G401.6 (cell line): ENCODE measurements at regions not wholly inside any gene's neighbourhood (a gene's known extent, or its start where the extent isn't known, plus 50 kb on each side); places are given as distances from the start of the nearest gene placed in this dataset.

ENCODE experiments used
- FAIRE-seq: peaks from 2 replicates; lab custom pipeline; 2012; peaks lifted over from hg19 to GRCh38; lab: Jason Lieb, UNC

DNA sequence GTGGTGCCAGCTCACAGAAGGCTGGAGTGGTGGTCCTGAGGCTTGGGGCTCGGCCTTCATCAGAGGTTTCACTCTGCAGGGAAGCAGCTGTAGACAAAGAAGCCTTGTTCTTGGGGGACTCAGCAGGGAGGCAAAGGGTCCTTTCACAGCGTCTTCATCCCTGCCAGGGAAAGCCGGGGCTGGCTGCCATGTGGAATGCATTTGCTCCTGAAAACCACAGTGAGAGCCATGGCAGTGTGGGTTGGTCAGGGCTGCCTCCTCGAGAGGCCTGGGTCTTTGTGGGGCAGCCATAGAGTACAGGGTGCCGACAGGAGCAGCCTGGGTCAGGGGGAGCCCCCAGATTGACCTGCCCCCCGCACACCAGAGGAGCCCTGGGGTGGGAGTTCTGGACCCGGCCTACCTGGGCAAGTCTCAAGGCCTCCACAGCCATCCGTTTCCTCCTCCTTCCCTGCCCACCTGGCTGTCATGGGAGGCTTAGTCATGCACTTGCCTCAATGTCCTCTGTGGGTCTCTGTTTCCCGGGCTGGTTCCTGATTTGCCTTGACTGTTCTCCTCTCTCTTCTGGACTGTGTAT lies 144.0 kb downstream of the CDC5L start:
- no peak for FAIRE-seq

DNA sequence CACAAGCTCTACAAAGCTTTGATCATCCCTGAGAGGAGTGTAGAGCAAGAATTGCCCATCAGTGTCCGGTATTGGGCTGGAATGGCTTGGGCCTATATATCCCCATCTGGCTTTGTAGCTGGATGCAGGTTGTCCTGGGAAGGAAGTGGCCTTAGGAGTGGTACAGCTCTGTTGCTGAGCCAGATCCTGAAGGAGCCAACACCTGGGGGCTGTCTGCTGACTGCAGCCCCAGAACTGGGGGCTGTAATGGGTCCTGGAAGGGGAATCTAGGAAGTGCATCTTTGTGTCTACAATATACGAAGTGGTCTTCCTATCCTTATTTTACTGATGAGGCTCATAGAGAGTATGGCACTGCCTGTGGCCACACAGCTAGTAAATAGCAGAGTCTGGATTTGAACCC lies 145.9 kb downstream of the CDC5L start:
- no peak for FAIRE-seq

DNA sequence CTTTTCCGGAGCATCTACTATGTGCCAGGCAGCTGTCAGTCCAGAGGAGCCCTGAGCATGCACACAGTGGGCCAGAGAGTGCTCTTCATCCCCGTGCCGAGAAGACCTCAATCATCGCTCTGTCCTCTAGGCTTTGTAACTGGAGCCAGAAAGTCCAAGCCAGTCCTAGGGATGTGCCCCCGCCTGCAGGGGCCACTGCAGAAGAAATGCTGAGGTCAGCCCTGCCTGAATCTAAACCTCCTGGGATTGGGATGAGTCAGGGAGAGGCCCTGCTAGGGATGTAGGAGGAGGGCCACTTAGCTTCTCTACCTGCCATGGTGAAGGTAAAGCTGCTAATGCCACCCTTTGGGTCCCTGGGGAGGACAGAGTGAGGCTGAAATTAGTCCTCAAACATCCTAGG lies 146.8 kb downstream of the CDC5L start:
- no peak for FAIRE-seq

DNA sequence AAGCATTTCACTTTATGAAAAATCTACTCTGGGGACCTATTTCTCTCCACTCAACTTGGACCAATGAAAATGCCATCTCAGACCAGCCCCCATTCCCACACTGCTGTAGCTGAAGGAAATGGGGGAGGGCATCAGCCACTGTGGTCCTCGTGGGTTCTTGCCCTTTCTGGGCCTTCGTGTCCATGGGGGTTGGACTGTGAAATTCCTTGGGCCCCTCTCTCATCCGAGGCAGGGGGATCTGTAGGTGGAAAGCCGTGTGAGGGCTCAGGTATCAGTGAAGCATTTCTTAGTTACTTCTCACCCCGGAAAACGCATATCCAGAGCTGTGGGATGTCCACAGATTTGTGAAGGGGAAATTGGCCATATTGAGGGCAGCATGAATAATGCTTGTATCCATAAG lies 147.9 kb downstream of the CDC5L start:
- no peak for FAIRE-seq

DNA sequence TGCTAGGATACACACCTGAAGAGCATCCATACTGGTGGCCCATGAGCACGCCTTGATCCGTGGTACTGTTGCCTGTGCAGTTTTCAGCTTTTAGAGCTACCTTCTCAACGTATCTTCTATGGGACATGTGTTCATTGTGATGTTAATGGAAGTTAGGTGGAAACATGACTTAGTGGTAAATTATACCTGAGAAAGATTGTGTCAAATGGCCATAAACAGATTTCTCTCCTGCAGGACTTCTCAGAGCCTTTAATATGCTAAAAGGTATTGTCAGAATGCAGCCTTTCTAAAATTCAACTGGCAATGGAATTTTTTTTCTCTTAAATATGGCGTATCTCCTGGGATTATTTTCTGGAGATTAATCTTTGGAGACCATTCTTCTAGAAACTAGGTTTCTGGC lies 148.5 kb downstream of the CDC5L start:
- no peak for FAIRE-seq

DNA sequence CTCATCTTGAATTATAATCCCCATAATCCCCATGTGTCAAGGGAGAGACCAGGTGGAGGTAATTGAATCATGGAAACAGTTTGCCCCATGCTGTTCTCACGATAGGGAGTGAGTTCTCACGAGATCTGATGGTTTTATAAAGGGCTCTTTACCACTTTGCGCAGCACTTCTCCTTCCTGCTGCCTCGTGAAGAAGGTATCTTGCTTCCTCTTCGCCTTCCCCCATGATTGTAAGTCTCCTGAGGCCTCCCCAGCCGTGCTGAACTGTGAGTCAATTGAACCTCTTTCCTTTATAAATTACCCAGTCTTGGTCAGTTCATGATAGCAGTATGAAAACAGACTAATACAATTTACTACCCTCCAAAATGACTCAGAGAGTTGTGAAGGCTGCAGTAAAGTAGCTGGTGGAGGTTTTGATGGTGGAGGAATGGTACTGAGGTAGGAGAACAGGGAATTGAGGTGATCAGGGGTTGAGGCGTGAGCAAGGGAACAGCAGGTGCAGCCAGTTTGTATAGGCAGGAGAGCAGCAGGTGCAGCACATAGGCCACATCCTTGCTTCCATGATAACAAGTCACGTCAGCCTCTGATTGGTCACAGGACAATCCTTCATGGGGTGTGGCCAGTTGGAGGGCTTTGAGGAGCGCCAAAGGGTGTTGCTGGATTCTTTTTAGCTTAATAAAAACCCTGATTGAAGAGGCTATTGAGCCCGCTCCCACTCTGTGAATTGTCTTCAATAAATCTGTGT lies 150.0 kb downstream of the CDC5L start:
- FAIRE-seq, result no peak

DNA sequence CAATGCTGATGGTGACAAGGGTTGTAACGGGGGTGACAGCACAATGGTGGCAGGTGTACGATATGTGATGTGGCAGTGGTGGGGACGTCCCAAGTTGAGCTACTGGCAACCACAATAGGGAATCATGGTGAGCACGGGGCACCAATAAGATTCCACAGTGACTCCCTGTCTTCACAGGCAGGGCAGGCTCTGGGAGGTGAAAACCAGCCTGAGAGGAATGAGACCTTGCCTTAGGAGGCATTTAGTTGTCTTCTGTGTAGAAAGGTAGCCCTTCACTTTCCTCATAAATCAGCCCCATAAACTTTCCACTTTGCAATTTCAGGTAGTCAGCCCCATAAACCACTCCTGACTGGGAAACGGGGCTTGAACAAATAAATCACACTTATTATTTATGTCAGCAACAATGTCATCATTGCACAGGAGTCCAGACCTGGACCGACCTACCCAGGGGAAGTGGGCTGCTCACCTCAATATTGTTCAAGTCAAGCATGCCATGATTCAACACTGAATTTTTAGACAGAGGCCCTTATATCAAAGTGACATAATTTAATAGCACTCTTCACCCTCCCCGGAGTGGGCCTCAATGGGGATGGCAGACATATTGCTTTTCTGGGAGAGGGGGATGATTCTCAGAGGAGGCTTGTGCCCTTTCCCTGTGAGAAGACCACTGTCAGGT lies 150.8 kb downstream of the CDC5L start:
- no peak for FAIRE-seq

DNA sequence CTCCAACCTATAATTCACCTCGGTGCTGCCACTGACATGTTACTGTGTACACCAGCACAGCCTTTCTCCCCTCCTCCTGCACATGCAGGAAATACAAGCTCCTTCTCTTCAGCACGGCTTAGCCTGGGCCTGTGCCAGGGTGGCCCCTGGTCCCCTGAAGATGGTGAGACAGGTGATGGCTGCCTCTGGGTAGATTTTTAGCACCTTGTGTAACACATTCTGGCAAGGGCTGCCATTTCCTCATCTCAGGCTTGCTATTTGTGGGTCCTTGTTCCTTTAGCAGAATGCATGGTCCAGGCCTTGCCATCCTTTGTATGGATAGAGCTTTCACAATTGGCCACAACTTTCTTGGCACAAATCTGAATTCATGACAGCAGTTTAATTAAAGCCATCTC lies 151.3 kb downstream of the CDC5L start:
- FAIRE-seq, result no peak

DNA sequence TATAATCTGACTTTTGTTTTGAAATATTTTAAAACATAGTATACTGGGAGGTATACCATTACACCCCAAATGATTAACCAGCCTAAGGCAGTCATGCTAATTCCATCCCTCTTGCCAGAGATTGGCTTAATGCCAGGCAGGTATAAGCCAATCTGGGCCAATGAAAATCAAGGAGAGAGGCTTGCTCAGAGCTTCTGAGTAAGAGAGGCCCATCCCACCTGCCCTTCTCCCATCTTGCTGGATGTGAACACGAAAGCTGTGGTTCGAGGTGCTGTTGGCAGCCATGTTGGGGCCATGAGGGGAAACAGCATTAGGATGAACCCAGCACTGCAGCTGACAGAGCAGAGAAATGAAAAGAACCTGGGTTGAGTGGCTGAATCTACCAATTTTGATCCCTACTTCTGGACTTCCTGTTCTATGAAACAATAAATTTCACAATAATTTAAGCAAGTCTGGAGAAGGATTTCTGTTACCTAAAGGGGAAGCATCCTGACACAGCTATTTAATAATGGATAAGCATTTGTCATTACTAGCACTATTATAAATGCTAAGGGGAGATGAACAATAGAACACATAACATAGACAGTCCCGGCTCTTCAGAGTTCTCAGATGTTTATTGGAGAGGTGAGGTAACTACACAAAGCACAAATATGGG lies 152.3 kb downstream of the CDC5L start:
- FAIRE-seq, result no peak

DNA sequence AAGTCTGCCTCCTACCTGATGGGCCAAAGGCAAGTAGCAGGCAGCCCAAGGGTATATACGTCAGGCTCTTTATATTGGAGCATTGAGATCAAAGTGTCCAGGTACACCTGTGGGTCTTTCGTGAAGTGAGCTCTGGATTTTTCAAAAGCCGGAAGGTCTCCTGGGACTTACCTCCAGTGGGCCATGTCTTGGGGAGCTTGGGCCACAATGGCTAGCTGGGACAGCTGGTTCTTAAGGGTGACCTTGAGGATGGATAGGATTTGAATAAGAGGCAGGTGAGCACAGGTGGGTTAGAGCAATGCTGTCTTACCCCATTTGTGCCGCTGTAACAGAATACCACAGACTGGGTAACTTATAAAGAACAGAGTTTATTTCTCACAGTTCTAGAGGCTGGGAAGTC lies 153.4 kb downstream of the CDC5L start:
- FAIRE-seq, result no peak

DNA sequence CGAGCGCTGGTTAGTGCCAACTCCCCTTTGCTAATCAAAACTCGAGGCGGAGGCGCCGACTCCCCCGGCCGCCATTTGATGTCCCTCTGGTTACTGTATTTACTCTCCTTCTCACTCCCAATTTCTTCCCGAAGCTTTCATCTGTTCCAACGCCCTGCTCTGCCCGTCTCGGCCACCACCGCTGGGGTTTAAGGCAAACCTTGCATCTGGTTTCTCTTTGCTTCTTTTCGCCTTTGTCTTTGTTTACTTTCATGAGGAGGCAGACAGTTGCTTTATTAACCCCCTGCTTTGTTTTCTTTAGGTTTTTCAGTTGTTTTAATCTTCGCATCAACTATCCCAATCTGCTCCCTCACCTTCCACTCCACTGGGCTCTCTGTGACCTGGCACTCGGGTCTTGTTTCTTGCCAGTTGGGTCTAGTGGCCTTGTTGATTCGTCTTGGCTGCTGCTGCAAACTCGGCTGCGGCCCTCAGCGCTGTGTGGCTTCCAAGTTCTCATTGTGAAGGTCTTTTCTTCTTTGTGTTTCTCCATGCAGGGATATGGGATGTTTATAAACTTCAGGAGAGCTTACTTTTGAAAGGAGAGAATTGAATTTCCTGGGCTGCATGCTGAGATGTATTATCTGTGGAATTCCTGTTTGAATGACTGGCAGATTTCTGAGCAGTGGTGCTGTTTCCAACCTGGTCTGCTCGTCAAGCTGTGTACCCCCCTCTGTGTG lies 155.1 kb downstream of the CDC5L start:
- no peak for FAIRE-seq

DNA sequence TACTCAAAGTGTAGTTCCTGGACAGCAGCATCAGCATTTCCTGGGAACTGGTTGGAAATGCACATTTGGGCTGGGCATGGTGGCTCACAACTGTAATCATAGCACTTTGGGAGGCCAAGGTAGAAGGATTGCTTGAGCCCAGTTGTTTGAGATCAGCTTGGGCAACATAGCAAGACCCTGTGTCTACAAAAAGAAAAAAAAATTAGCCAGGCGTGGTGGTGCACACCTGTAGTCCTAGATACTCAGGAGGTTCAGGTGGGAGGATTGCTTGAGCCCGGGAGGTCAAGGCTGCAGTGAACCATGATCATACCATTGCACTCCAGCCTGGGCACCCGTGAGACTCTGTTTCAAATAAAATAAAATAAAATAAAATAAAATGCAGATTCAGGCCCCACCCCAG lies 156.2 kb downstream of the CDC5L start:
- FAIRE-seq, result no peak

DNA sequence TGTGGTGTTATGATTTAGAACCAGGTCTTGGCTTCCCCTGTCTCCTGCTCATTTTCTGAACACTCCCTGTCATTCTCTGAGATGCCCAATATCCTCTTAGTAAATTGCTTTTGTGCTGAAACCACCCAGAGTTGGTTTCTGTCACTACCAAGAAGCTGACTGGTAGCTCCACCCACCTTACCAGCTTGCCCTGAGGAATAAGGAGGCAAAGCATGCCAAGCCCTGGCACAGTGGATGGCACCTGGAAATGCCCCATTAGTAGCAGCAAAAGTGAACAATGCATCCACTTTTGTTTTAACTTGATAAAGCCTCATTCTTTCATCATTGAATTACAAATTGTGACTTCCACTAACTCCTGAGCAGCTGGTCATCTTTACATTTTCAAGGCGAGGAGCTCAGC lies 157.7 kb downstream of the CDC5L start:
- FAIRE-seq, result no peak

DNA sequence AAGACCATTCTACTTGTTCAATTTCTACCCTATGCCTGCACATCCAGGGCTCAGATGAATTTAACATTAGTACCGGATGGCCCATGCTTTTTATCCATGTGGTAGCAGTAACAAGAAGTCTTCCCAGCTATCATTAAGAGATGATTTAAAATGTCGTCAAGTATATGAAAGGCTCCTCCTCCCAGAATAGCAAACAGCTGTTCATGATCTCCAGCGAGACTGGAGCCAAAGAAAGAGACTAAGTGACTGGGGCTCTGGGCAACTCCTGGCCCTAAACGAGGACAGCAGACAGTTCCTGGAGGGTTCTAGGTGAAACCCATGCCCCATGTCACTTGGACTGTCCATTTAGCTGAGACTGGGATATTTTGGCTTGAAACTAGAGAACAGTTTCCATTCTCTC lies 160.8 kb downstream of the CDC5L start:
- no peak for FAIRE-seq

DNA sequence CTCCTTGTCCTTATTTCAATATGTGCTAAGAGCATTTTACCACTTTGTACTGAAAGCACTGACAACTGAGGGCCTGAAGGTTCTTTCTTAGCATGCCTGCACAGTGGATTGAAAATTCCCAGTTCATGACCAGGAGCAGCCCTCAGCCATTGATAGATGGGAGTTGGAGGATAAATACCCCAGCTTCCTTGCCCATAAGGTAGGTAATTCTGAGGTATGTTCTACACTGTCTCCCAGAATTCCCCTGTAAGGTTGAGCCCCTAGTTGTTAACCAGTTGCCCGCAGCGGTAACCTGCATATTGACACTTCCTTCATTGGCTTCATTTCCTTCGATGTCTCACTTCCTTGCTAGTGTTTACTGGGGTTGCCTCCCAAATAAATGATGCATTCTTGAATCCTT lies 162.0 kb downstream of the CDC5L start:
- FAIRE-seq, result no peak

DNA sequence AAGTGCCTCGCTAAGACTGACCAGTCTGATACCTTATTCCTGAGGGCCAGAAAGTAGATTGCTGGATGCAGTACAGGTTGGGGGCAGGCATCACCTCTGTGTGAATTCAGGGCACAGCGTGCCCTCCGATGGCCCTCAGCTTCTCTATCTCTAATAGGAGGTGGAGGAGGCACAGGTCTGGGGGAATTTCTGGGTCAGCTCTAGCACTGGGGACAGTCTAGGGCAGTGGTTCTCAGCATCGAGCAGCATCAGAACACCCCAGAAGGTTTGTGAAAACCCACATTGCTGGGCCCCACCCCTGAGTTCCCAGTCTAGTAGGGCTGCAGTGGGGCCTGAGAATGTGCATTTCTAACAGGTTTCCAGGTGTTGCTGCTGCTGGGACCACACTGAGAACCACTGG lies 166.7 kb downstream of the CDC5L start:
- no peak for FAIRE-seq

DNA sequence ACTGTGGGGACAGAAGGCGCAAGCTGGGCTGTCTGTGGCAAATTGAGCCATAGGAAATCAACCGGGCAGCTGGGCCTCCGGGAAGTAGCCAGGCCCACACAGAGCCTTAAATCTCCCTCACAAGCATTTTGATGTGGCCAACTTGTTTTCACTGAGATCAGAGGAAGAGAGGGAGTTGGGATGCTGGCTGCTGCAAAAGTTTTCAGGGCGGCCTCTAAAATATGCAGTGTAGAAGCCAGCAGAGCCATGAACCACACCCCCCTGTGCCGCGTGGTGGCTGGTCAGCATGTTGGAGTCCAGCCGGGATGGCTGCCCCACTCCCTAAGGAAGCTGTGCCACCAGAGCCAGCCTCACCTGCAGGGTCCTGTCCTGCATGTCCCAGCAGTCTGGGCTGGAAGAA lies 167.4 kb downstream of the CDC5L start:
- no peak for FAIRE-seq

DNA sequence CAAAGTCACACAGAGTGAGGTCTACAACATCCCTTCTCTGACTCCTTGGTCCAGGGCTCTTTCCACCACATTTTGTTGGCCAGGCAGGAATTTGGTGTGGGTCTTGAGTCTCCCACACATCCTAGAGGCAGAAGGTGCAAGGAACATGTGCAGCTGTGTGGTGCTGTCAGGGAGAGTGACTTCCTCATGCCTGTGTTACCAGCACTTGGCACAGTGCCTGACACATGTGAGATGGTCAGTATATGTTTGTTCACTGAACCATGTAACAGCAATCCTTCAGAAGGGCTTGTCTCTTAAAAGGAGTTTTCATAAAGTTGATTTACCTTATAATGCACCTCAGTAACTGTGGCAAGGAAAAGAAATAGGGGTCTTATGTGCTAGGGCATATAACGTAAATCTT lies 168.5 kb downstream of the CDC5L start:
- no peak for FAIRE-seq

DNA sequence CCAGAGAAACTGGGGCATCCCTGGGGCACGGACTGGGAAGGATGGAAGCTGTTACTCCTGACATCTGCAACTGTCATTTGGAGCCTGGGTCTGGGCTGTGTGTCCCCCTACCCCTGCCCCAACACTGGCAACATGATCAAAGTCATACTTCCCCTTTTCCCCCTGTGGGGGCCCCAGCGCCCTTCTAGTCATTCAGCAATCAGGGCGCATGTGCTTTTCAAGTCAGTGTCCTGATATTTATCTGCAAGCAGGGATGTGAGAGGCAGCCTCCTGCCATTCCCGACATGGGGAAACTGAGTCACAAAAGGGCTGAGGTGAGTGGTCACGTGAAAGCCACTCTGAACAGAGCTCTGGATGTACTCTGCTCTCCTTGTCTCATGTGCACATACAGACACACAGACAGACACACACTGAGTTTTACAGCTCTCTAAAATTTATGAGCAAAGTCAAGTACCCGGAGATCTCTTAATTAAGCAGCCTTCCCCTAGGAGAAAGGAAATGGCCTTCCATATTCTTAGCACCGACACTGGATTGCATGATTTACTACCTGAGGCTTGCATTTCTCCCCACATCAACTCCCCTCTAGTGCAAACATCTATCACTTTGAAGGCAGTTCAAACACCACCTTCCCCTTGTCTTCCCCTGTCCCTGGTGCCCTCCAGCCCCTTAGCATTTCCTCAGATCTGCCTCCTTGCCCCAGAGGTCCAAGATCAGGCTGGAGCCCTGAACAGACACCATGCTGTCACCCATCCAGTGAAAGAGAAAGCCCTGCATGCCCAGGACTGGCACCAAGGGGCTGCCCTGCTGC lies 170.7 kb downstream of the CDC5L start:
- no peak for FAIRE-seq

DNA sequence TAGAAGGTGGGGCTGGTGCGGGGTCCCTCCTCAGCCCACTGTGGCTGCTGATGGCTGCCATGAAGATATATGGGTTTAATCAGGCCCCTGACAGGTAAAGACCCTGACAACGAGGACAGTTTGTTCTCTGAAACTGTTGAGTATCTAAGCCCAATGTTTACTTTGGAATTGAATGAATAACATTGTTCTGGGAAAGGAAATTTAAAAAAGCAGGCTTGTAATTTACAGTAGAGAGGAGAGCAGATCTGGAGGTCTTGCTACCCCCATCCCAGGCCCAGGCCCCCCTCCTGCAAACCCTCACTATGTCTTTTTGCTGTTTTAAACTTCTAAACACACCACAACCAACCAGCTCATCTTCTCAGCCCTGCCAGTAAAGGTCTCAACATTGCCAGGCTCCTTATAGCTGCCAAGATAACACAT lies 171.3 kb downstream of the CDC5L start:
- FAIRE-seq, result no peak

DNA sequence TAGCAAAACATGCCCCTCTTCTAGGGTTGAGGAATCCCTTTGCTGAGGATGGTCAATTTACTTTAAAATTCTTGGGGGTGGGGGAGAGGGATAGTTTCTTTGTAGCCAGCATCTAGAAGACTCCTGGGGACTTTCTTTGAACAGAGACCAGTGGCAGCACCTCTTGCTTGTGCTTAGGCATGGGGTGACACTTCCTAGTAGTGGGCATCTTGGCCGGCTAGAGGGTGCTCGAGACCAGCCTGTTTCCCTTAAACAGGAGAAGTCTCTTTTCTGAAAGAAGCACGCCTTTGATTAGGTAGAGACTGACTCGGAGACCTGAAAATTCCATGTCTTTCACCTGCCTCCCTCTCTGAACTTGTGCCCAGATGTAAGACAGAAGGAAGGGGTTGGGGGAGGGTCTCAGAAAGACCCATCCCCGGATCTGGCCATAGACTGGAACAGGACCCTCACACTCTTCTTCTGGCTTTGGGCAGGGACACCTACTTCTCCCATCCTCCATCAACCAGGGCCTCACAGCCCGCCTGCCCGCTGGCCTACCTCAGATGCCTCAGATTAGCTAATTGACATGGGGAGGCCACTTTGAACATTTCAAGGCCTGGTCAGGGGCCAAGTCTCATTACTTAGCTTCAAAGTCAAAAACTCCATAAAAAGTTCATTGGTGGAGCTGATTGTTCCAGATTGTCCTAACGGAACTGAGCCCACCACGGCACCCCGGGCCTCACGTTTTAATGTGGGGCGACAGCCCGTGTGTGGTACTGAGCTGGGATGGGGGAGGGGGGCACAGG lies 172.2 kb downstream of the CDC5L start:
- FAIRE-seq, result no peak
